HCT116 (cell line): ENCODE measurements at regions not wholly inside any gene's neighbourhood (a gene's known extent, or its start where the extent isn't known, plus 50 kb on each side); places are given as distances from the start of the nearest gene placed in this dataset.

Source experiments
- ATAC-seq: fragments of 200-7000 bp; cut with Tn5 transposase; 2 replicates; pipeline ENCODE4 v1.9.1; 2020; ENCODE audit warnings: mild to moderate bottlenecking, moderate library complexity
- BruUV-seq: library from RNA; stranded (reverse); fragments of 400-500 nt; replicated peaks from 2 replicates; lab custom pipeline; 2021; lab: Mats Ljungman, UMichigan
- CTCF ChIA-PET: fragments of 300-600 bp; sonication (Branson Sonifier 250); formaldehyde crosslinking; loops from one replicate; lab custom pipeline; 2021; ENCODE audit warnings: antibody characterized with exemption; lab: Charles Lee
- POLR2A ChIA-PET: fragments of 300-600, 350-600 bp; sonication (Branson Sonifier 250); formaldehyde crosslinking; loops from one replicate; lab custom pipeline; 2021; ENCODE audit warnings: antibody characterized with exemption; lab: Charles Lee
- RAD21 ChIA-PET, 2 experiments: fragments of 300-600 bp; sonication (Branson Sonifier 250); formaldehyde crosslinking; loops; one replicate each; lab custom pipeline; 2023; ENCODE audit warnings: low total read pairs in 2 of 2; ENCODE audit not compliant: uncharacterized antibody in 2 of 2, unreplicated experiment in 2 of 2, low non-redundant PET in 1 of 2; lab: Charles Lee
- DNase-seq: peaks from one replicate; pipeline ENCODE4 v3.0.0-alpha.2; 2010; ENCODE audit warnings: low read depth, low spot score
- H2AFZ ChIP-seq: fragments of 200-600 bp; shearing (Covaris generic), sonication (generic); 2 replicates; pipeline ENCODE4 v1.6.1; 2017; ENCODE audit warnings: low read depth, mixed run types, mixed read lengths, antibody characterized with exemption, low read length; ENCODE audit not compliant: poor library complexity, severe bottlenecking
- H3K27ac ChIP-seq: 2 replicates; pipeline ENCODE4 v1.5.1; 2012; ENCODE audit warnings: low read depth, low read length
- H3K27me3 ChIP-seq: fragments of 200-600 bp; sonication (generic); 2 replicates; pipeline ENCODE4 v1.6.1; 2016; ENCODE audit warnings: mixed run types, low read length, mixed read lengths; ENCODE audit not compliant: insufficient read depth
- H3K36me3 ChIP-seq, 2 experiments: fragments of 200-500 bp in 1 of 2; fragments of 200-600 bp in 1 of 2; sonication (Bioruptor generic) in 1 of 2; sonication (generic) in 1 of 2; 2 replicates each; pipeline versions ENCODE4 v1.5.1 to v1.6.1; 2014 to 2016; ENCODE audit warnings: low read length in 2 of 2, inconsistent platforms in 1 of 2, mixed read lengths in 1 of 2, mixed run types in 1 of 2; ENCODE audit not compliant: insufficient read depth in 2 of 2, control insufficient read depth in 1 of 2
- H3K4me1 ChIP-seq, 2 experiments: fragments of 200-600 bp in 1 of 2; sonication (generic) in 1 of 2; 2 replicates each; pipeline versions ENCODE4 v1.5.1 to v1.6.1; 2012 to 2017; ENCODE audit warnings: low read length in 2 of 2, inconsistent platforms in 1 of 2, mild to moderate bottlenecking in 1 of 2, mixed read lengths in 1 of 2, mixed run types in 1 of 2, moderate library complexity in 1 of 2; ENCODE audit not compliant: insufficient read depth in 2 of 2, control insufficient read depth in 1 of 2
- H3K4me2 ChIP-seq: fragments of 200-600 bp; sonication (generic); 2 replicates; pipeline ENCODE4 v1.6.1; 2017; ENCODE audit warnings: mixed run types, low read length, mixed read lengths
- H3K4me3 ChIP-seq, 2 experiments: fragments of 200-600 bp in 1 of 2; sonication (generic) in 1 of 2; replicated peaks in 1 of 2; 2 replicates each; pipeline ENCODE4 v1.5.1; 2011 to 2016; ENCODE audit warnings: low read length in 2 of 2, control low read depth in 1 of 2, low read depth in 1 of 2, mild to moderate bottlenecking in 1 of 2, mixed read lengths in 1 of 2, mixed run types in 1 of 2
- H3K79me2 ChIP-seq: fragments of 200-600 bp; sonication (generic); 2 replicates; pipeline ENCODE4 v1.6.1; 2017; ENCODE audit warnings: mild to moderate bottlenecking, mixed run types, low read length, moderate library complexity, mixed read lengths; ENCODE audit not compliant: insufficient read depth
- H3K9ac ChIP-seq: fragments of 200-600 bp; sonication (generic); 2 replicates; pipeline ENCODE4 v1.6.1; 2016; ENCODE audit warnings: low read length, mixed read lengths
- H3K9me2 ChIP-seq: fragments of 200-600 bp; sonication (generic), shearing (Covaris generic); 2 replicates; pipeline ENCODE4 v1.6.1; 2017; ENCODE audit warnings: mixed run types, mild to moderate bottlenecking, moderate library complexity; ENCODE audit not compliant: insufficient read depth
- H3K9me3 ChIP-seq, 2 experiments: fragments of 200-500 bp in 1 of 2; fragments of 200-600 bp in 1 of 2; sonication (Bioruptor generic) in 1 of 2; sonication (generic) in 1 of 2; 2 replicates each; pipeline ENCODE4 v1.6.1; 2014 to 2017; ENCODE audit warnings: low read length in 2 of 2, mixed read lengths in 2 of 2, inconsistent platforms in 1 of 2, low read depth in 1 of 2, mild to moderate bottlenecking in 1 of 2, mixed run types in 1 of 2, moderate library complexity in 1 of 2; ENCODE audit not compliant: control insufficient read depth in 1 of 2, insufficient read depth in 1 of 2
- H4K20me1 ChIP-seq: fragments of 200-600 bp; sonication (generic), shearing (Covaris generic); 2 replicates; pipeline ENCODE4 v1.6.1; 2017; ENCODE audit warnings: mixed run types, mild to moderate bottlenecking, moderate library complexity; ENCODE audit not compliant: insufficient read depth
- CBX3 ChIP-seq: IDR thresholded peaks from 2 replicates; pipeline ENCODE4 v1.6.1; 2012; ENCODE audit warnings: low read depth
- CEBPB ChIP-seq: IDR thresholded peaks from 2 replicates; pipeline ENCODE4 v1.6.1; 2012; ENCODE audit warnings: low read depth
- CTCF ChIP-seq, 3 experiments: fragments of 200-600 bp in 1 of 3; sonication (generic) in 1 of 3; IDR thresholded peaks in 2 of 3; conservative IDR thresholded peaks in 1 of 3; 2 replicates each; pipeline ENCODE4 v1.5.1; 2012 to 2017; ENCODE audit warnings: low read depth in 2 of 3, low read length in 2 of 3, antibody characterized with exemption in 1 of 3, borderline replicate concordance in 1 of 3, control low read depth in 1 of 3, mild to moderate bottlenecking in 1 of 3, mixed read lengths in 1 of 3, mixed run types in 1 of 3, moderate library complexity in 1 of 3; ENCODE audit not compliant: insufficient read depth in 1 of 3
- EGR1 ChIP-seq: IDR thresholded peaks from 2 replicates; pipeline ENCODE4 v1.6.1; 2012; ENCODE audit warnings: low read depth
- ELF1 ChIP-seq: IDR thresholded peaks from 2 replicates; pipeline ENCODE4 v1.6.1; 2012; ENCODE audit warnings: low read depth, borderline replicate concordance
- EZH2phosphoT487 ChIP-seq: fragments of 200-600 bp; IDR thresholded peaks from 2 replicates; pipeline ENCODE4 v1.6.1; 2018; ENCODE audit warnings: antibody characterized with exemption, borderline replicate concordance
- FOSL1 ChIP-seq: IDR thresholded peaks from 2 replicates; pipeline ENCODE4 v1.6.1; 2012; ENCODE audit warnings: low read depth
- JUND ChIP-seq: IDR thresholded peaks from 2 replicates; pipeline ENCODE4 v1.6.1; 2012
- MAX ChIP-seq: IDR thresholded peaks from 2 replicates; pipeline ENCODE4 v1.6.1; 2012
- POLR2A ChIP-seq: IDR thresholded peaks from 2 replicates; pipeline ENCODE4 v1.7.0; 2011; ENCODE audit warnings: borderline replicate concordance; ENCODE audit not compliant: insufficient read depth, insufficient read length; ENCODE audit errors: extremely low read depth
- POLR2AphosphoS5 ChIP-seq: IDR thresholded peaks from 2 replicates; pipeline ENCODE4 v1.6.1; 2011; ENCODE audit warnings: mild to moderate bottlenecking, low read depth, low read length, moderate library complexity
- SRF ChIP-seq: IDR thresholded peaks from 2 replicates; pipeline ENCODE4 v1.6.1; 2012; ENCODE audit warnings: low read depth
- TCF7L2 ChIP-seq: IDR thresholded peaks from 2 replicates; pipeline ENCODE4 v1.7.0; 2011; ENCODE audit warnings: borderline replicate concordance, inconsistent platforms; ENCODE audit not compliant: insufficient read depth, insufficient read length; ENCODE audit errors: extremely low read depth
- ZNF274 ChIP-seq: fragments of 200-500 bp; sonication (Bioruptor generic); IDR thresholded peaks from 2 replicates; pipeline ENCODE4 v1.6.1; 2014; ENCODE audit warnings: mild to moderate bottlenecking, low read depth, low read length, inconsistent platforms
- intact Hi-C: fragments of 100-400 bp; cut with micrococcal nuclease; formaldehyde crosslinking; loops from 2 replicates; pipeline ENCODE4 v1.10.0; 2022
- TF ChIP-seq, protein P1 (sequence below): IDR thresholded peaks from 2 replicates; pipeline ENCODE4 v1.6.1; 2012; ENCODE audit warnings: low read depth

GRCh38 chr11:109973486-109973885, 119.7 kb upstream of the ZC3H12C start:
- no peak overlapping the region for H3K27ac ChIP-seq
- RAD21 ChIA-PET: no interaction called here
- no peaks in the 10 kb centered on the region for H3K4me1 ChIP-seq
- H3K4me2 ChIP-seq: no peak overlapping the region
- no peak for TF ChIP-seq EGR1
- TF ChIP-seq FOSL1: no peak
- no peak for TF ChIP-seq POLR2A
- no peak for TF ChIP-seq ELF1
- TF ChIP-seq JUND: no peak
- no peak for TF ChIP-seq EZH2phosphoT487
- TF ChIP-seq ZNF274: no peak
- no peak for TF ChIP-seq POLR2AphosphoS5
- TF ChIP-seq, all 23 proteins: peak for 0
- Histone ChIP-seq H2AFZ (no peak overlapping the region), H3K9ac (no peak overlapping the region), H3K27me3 (no peaks in the 10 kb centered on the region), H3K9me3 (no peaks in the 10 kb centered on the region), H4K20me1 (no peaks in the 10 kb centered on the region), H3K36me3 (no peaks in the 10 kb centered on the region), H3K4me3 (no peak overlapping the region), H3K79me2 (no peaks in the 10 kb centered on the region), H3K9me2 (no peaks in the 10 kb centered on the region)
- no peak for ATAC-seq
- ChIA-PET POLR2A (no interaction called here), CTCF (no interaction called here)
- intact Hi-C loops: no loop called here
- DNase-seq: no peak
- BruUV-seq: no TSS peak

DNA sequence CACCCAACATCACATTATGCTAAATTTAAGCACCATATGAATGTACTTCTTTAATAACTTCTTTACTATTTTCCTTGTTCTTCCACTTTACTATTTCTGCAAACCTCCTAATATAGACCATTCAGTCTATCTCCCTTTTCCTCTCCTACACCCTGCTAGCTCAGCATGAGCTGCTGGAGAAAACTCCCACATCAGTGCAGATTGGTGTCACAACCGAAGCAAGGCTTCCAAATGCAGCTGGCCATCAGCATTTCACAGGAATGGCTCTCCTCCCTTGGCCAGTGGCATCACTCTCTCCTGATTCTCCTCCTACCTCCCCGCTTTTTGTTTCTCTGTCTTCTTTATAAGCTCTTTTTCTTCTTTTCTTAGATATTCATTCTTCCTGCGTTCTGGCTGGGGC, 118.7 kb upstream of the ZC3H12C start:
- BruUV-seq: no TSS peak
- DNase-seq (no peak), ATAC-seq (no peak)
- Histone ChIP-seq H3K9me2 (no peaks in the 10 kb centered on the region), H2AFZ (no peak overlapping the region), H3K79me2 (no peaks in the 10 kb centered on the region), H3K27ac (no peak overlapping the region), H3K4me2 (no peak overlapping the region), H3K4me1 (peaks cover 0 to 5% of the 10 kb centered on the region in 2 experiments; a peak in 1 of 4 replicates), H3K9me3 (no peaks in the 10 kb centered on the region), H3K27me3 (no peaks in the 10 kb centered on the region), H3K4me3 (no peak overlapping the region), H4K20me1 (no peaks in the 10 kb centered on the region), H3K9ac (no peak overlapping the region), H3K36me3 (no peaks in the 10 kb centered on the region)
- ChIA-PET CTCF (no interaction called here), POLR2A (no interaction called here), RAD21 (no interaction called here)
- intact Hi-C loops: no loop called here
- TF ChIP-seq EZH2phosphoT487: no peak
- TF ChIP-seq, protein P1, sequence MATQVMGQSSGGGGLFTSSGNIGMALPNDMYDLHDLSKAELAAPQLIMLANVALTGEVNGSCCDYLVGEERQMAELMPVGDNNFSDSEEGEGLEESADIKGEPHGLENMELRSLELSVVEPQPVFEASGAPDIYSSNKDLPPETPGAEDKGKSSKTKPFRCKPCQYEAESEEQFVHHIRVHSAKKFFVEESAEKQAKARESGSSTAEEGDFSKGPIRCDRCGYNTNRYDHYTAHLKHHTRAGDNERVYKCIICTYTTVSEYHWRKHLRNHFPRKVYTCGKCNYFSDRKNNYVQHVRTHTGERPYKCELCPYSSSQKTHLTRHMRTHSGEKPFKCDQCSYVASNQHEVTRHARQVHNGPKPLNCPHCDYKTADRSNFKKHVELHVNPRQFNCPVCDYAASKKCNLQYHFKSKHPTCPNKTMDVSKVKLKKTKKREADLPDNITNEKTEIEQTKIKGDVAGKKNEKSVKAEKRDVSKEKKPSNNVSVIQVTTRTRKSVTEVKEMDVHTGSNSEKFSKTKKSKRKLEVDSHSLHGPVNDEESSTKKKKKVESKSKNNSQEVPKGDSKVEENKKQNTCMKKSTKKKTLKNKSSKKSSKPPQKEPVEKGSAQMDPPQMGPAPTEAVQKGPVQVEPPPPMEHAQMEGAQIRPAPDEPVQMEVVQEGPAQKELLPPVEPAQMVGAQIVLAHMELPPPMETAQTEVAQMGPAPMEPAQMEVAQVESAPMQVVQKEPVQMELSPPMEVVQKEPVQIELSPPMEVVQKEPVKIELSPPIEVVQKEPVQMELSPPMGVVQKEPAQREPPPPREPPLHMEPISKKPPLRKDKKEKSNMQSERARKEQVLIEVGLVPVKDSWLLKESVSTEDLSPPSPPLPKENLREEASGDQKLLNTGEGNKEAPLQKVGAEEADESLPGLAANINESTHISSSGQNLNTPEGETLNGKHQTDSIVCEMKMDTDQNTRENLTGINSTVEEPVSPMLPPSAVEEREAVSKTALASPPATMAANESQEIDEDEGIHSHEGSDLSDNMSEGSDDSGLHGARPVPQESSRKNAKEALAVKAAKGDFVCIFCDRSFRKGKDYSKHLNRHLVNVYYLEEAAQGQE: no peak
- TF ChIP-seq SRF: no peak
- no peak for TF ChIP-seq CBX3
- no peak for TF ChIP-seq JUND
- TF ChIP-seq ZNF274: no peak
- TF ChIP-seq CEBPB: no peak
- no peak for TF ChIP-seq ELF1
- TF ChIP-seq POLR2AphosphoS5: no peak
- no peak for TF ChIP-seq MAX
- TF ChIP-seq CTCF (IDR thresholded peaks at IDR 0.05 in 2 of 3, conservative IDR thresholded peaks at IDR 0.05 in 1 of 3; ENCODE audit: borderline replicate concordance in 1 of 3, insufficient read depth in 1 of 3, low read depth in 2 of 3, low read length in 2 of 3): no peak
- no peak for TF ChIP-seq TCF7L2
